Endothelial cell of umbilical vein (primary cell): ENCODE measurements at regions not wholly inside any gene's neighbourhood (a gene's known extent, or its start where the extent isn't known, plus 50 kb on each side); places are given as distances from the start of the nearest gene placed in this dataset.

Experiments
- CTCF ChIP-seq, 2 donors: IDR thresholded peaks; 1 replicate in 1 of 2; 2 replicates in 1 of 2; pipeline ENCODE4 v1.5.1; 2011; ENCODE audit warnings: low read length in 2 of 2, mild to moderate bottlenecking in 2 of 2, moderate library complexity in 2 of 2, control low read depth in 1 of 2, inconsistent platforms in 1 of 2, low read depth in 1 of 2; ENCODE audit not compliant: insufficient read depth in 1 of 2; ENCODE audit errors: extremely low read depth in 1 of 2
- FOS ChIP-seq: IDR thresholded peaks from 2 replicates; pipeline ENCODE4 v1.6.1; 2011; ENCODE audit warnings: mild to moderate bottlenecking, low read length, moderate library complexity, borderline replicate concordance; ENCODE audit not compliant: insufficient read depth
- GATA2 ChIP-seq: IDR thresholded peaks from 2 replicates; pipeline ENCODE4 v1.7.0; 2011; ENCODE audit warnings: low read depth, mild to moderate bottlenecking, moderate library complexity, mixed read lengths, low read length; ENCODE audit not compliant: insufficient read length, insufficient read depth
- JUN ChIP-seq: IDR thresholded peaks from 2 replicates; pipeline ENCODE4 v1.6.1; 2011; ENCODE audit warnings: borderline replicate concordance, low read depth; ENCODE audit not compliant: insufficient read length, insufficient read depth
- POLR2A ChIP-seq: IDR thresholded peaks from 2 replicates; pipeline ENCODE4 v1.6.1; 2012; ENCODE audit warnings: low read depth, mild to moderate bottlenecking, control low read depth, low read length

GRCh38 chr3:95437409-95437808 is 1374.5 kb downstream of the NSUN3 start:
- TF ChIP-seq CTCF (IDR thresholded peaks at IDR 0.05; ENCODE audit: extremely low read depth in 1 of 2, insufficient read depth in 1 of 2, low read depth in 1 of 2, low read length in 2 of 2) (no peak), POLR2A (no peak), FOS (no peak), JUN (no peak), GATA2 (no peak)
